ENCODE measurements at regions not wholly inside any gene's neighbourhood (a gene's known extent, or its start where the extent isn't known, plus 50 kb on each side); places are given as distances from the start of the nearest gene placed in this dataset.

- H3K4me3 ChIP-seq (ENCODE audit: low read length): no peak overlapping the region
- no peak for TF ChIP-seq CTCF (conservative IDR thresholded peaks at IDR 0.05; ENCODE audit: low read depth, low read length)
These were observed 1075.0 kb upstream of the TENM3 start for GRCh38 chr4:181168011-181168805.

GRCh38 chr4:181173046-181173445 is 1070.2 kb upstream of the TENM3 start:
- DNase-seq (ENCODE audit: low read depth): no peak
- TF ChIP-seq CTCF (conservative IDR thresholded peaks at IDR 0.05; ENCODE audit: low read depth, low read length): no peak
- H3K4me3 ChIP-seq (ENCODE audit: low read length): no peak overlapping the region

More at GRCh38 chr4:181168011-181168805, 1075.0 kb upstream of the TENM3 start:
- DNase-seq (ENCODE audit: low read depth): no peak

GRCh38 chr4:181176306-181176705 is 1066.9 kb upstream of the TENM3 start:
- no peak overlapping the region for H3K4me3 ChIP-seq (ENCODE audit: low read length)
- no peak for TF ChIP-seq CTCF (conservative IDR thresholded peaks at IDR 0.05; ENCODE audit: low read depth, low read length)
- DNase-seq (ENCODE audit: low read depth): no peak

GRCh38 chr4:181181331-181181730 is 1061.9 kb upstream of the TENM3 start:
- H3K4me3 ChIP-seq (ENCODE audit: low read length): no peak overlapping the region
- TF ChIP-seq CTCF (conservative IDR thresholded peaks at IDR 0.05; ENCODE audit: low read depth, low read length): no peak
- DNase-seq (ENCODE audit: low read depth): no peak

- H3K4me3 ChIP-seq (ENCODE audit: low read length): no peak overlapping the region
- no peak for DNase-seq (ENCODE audit: low read depth)
- TF ChIP-seq CTCF (conservative IDR thresholded peaks at IDR 0.05; ENCODE audit: low read depth, low read length): no peak
These were observed 1053.5 kb upstream of the TENM3 start for GRCh38 chr4:181189751-181190150.

- no peak overlapping the region for H3K4me3 ChIP-seq (ENCODE audit: low read length)
- no peak for DNase-seq (ENCODE audit: low read depth)
- TF ChIP-seq CTCF (conservative IDR thresholded peaks at IDR 0.05; ENCODE audit: low read depth, low read length): no peak
These were observed 1049.9 kb upstream of the TENM3 start for GRCh38 chr4:181193131-181193930.

Measured in retinal pigment epithelial cell (primary cell).